ENCODE measurements at regions not wholly inside any gene's neighbourhood (a gene's known extent, or its start where the extent isn't known, plus 50 kb on each side); places are given as distances from the start of the nearest gene placed in this dataset.

- Histone ChIP-seq H3K4me1 (ENCODE audit: insufficient read depth, low read length) (no peaks in the 10 kb centered on the region), H2BK12ac (ENCODE audit: insufficient read length, low read depth, low read length) (no peak overlapping the region), H3K4me2 (ENCODE audit: insufficient read depth, insufficient read length, low read length) (no peak overlapping the region), H3K9me3 (ENCODE audit: control insufficient read depth, low read depth, low read length) (no peaks in the 10 kb centered on the region), H4K5ac (ENCODE audit: insufficient read length, low read depth, low read length) (no peak overlapping the region), H4K8ac (replicated peaks; ENCODE audit: insufficient read length, low read depth, low read length) (no peak overlapping the region), H3K23ac (ENCODE audit: insufficient read length, low read depth, low read length) (no peak overlapping the region), H3K23me2 (ENCODE audit: insufficient read length, low read depth, low read length, poor library complexity, severe bottlenecking) (no peaks in the 10 kb centered on the region), H4K20me1 (ENCODE audit: control insufficient read depth, insufficient read depth, insufficient read length) (no peaks in the 10 kb centered on the region), H3K79me2 (ENCODE audit: insufficient read depth, low read length) (no peaks in the 10 kb centered on the region), H4K91ac (ENCODE audit: insufficient read length, low read depth, low read length) (no peak overlapping the region), H3T11ph (ENCODE audit: low read length) (no peak overlapping the region), H3K56ac (ENCODE audit: insufficient read length, low read depth, low read length) (no peak overlapping the region), H2BK120ac (ENCODE audit: low read depth, low read length, poor library complexity, severe bottlenecking) (no peak overlapping the region), H2AFZ (ENCODE audit: low read length) (no peak overlapping the region), H3K9ac (ENCODE audit: extremely low read depth, insufficient read length, low read length) (no peak overlapping the region), H3K4ac (ENCODE audit: low read depth, low read length) (no peak overlapping the region), H3K27ac (ENCODE audit: insufficient read length, low read depth, low read length) (no peak overlapping the region), H3K27me3 (ENCODE audit: insufficient read depth, low read length) (no peaks in the 10 kb centered on the region), H2AK5ac (ENCODE audit: insufficient read length, low read length) (no peak overlapping the region), H2BK5ac (ENCODE audit: insufficient read length, low read length) (no peak overlapping the region), H3K14ac (ENCODE audit: insufficient read depth, low read length) (no peak overlapping the region), H2BK20ac (ENCODE audit: low read depth, low read length, poor library complexity, severe bottlenecking) (no peak overlapping the region), H3K18ac (ENCODE audit: insufficient read length, low read depth, low read length) (no peak overlapping the region), H3K79me1 (ENCODE audit: insufficient read depth, low read depth, low read length, poor library complexity, severe bottlenecking) (no peaks in the 10 kb centered on the region), H2BK15ac (ENCODE audit: low read depth, low read length) (no peak overlapping the region)
- no peak for DNase-seq
- Mint-ChIP-seq H3K27me3 (ENCODE audit: low read depth) (no peaks in the 10 kb centered on the region), H3K9me3 (peaks cover 0 to 2% of the 10 kb centered on the region in 2 experiments; a peak in 1 of 5 replicates), H3K27ac (no peak overlapping the region), H3K4me3 (no peak overlapping the region), H3K36me3 (ENCODE audit: insufficient read depth in 1 of 3, low read depth in 3 of 3) (no peaks in the 10 kb centered on the region), H3K4me1 (peaks cover 3 to 4% of the 10 kb centered on the region in 2 experiments; a peak in 3 of 4 replicates)
- no peak for TF ChIP-seq CTCF (conservative IDR thresholded peaks at IDR 0.05)
- WGBS (ENCODE audit: extremely low coverage, insufficient read length, low lambda C conversion rate), result no CpG with 5 or more reads among the region's 5 CpGs
These were observed 321.7 kb upstream of the PFKP start for GRCh38 chr10:2745666-2746065.
